Heart left ventricle (tissue), 13 donors: ENCODE measurements at regions not wholly inside any gene's neighbourhood (a gene's known extent, or its start where the extent isn't known, plus 50 kb on each side); places are given as distances from the start of the nearest gene placed in this dataset.

Experiments used
- POLR2A ChIP-seq, 2 donors: fragments of 450-650 bp; IDR thresholded peaks; one replicate each; pipeline ENCODE4 v1.6.1; 2017; ENCODE audit warnings: antibody characterized with exemption in 2 of 2, mild to moderate bottlenecking in 2 of 2, moderate library complexity in 2 of 2
- TF ChIP-seq, protein P1 (sequence below), 12 donors: fragments of 200-600 bp; sonication (generic) in 4 of 12; IDR thresholded peaks; one replicate each; pipeline versions ENCODE4 v1.5.0 to v1.8.0; 2018 to 2022; ENCODE audit warnings: antibody characterized with exemption in 12 of 12, mild to moderate bottlenecking in 5 of 12
- donor health status: ischemic (EF 13 %, LVEDD 7.1; RV severe dilation, severe dysfunction).
- donor health status: DM: no; HTN: yes; CAD: no.
- donor health status: DM: no; HTN: no; CAD: no.
- donor health status: ischemic (EF 25% LVEDD 6.9; RV normal size, moderate dysfunction).
- donor health status: ischemic (EF 25% LVEDD 5.7; RV mildly dilated, moderate dysfunction).
- donor health status: ischemic (EF 35%, LVEDD 5.7; RV mildly dilated, moderate dysfunction).
- donor health status: nonischemic (EF 11% LVEDD 7.7; RV severe dilation, severe dysfunction).
- donor health status: DM: yes; HTN: yes; CAD: no.
- donor health status: PGD.
- donor health status: ischemic (EF 29% LVEDD 5.4; RV normal size, mild dysfunction).
- donor health status: nonischemic (EF 23%, LVEDD 6.1; RV moderate dilation, normal function).

- no peak for TF ChIP-seq POLR2A (IDR thresholded peaks at IDR 0.05)
- TF ChIP-seq, protein P1, sequence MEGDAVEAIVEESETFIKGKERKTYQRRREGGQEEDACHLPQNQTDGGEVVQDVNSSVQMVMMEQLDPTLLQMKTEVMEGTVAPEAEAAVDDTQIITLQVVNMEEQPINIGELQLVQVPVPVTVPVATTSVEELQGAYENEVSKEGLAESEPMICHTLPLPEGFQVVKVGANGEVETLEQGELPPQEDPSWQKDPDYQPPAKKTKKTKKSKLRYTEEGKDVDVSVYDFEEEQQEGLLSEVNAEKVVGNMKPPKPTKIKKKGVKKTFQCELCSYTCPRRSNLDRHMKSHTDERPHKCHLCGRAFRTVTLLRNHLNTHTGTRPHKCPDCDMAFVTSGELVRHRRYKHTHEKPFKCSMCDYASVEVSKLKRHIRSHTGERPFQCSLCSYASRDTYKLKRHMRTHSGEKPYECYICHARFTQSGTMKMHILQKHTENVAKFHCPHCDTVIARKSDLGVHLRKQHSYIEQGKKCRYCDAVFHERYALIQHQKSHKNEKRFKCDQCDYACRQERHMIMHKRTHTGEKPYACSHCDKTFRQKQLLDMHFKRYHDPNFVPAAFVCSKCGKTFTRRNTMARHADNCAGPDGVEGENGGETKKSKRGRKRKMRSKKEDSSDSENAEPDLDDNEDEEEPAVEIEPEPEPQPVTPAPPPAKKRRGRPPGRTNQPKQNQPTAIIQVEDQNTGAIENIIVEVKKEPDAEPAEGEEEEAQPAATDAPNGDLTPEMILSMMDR (IDR thresholded peaks at IDR 0.05) = no peak
Observed at GRCh38 chr2:139686205-139686604, 906.0 kb upstream of the NXPH2 start.
